Transverse colon (tissue), 4 donors: ENCODE measurements at regions not wholly inside any gene's neighbourhood (a gene's known extent, or its start where the extent isn't known, plus 50 kb on each side); places are given as distances from the start of the nearest gene placed in this dataset.
"Not testable (repeated sequence)": the region's sequence is repeated elsewhere in the genome, so short reads cannot be mapped to it uniquely, and the experiment has no call there.

Experiments
- DNase-seq: peaks from one replicate; pipeline ENCODE4 v3.0.0-alpha.2; 2019
- H3K27ac ChIP-seq, 4 donors: fragments of 200-600 bp; sonication (generic); 2 replicates each; pipeline ENCODE4 v1.5.1; 2016 to 2018; ENCODE audit warnings: inconsistent platforms in 4 of 4
- H3K27me3 ChIP-seq: fragments of 200-600 bp; sonication (generic); 2 replicates; pipeline ENCODE4 v1.5.1; 2017; ENCODE audit warnings: inconsistent platforms
- H3K36me3 ChIP-seq, 4 donors: fragments of 200-600 bp; sonication (generic); 2 replicates each; pipeline ENCODE4 v1.5.1; 2017 to 2019; ENCODE audit warnings: inconsistent platforms in 4 of 4
- H3K4me1 ChIP-seq, 4 donors: fragments of 200-600 bp; sonication (generic); 2 replicates each; pipeline ENCODE4 v1.5.1; 2017 to 2020; ENCODE audit warnings: inconsistent platforms in 4 of 4
- H3K4me3 ChIP-seq, 4 donors: fragments of 200-600 bp; sonication (generic); 1 replicate in 1 of 4; 2 replicates in 3 of 4; pipeline versions ENCODE4 v1.5.1 to v1.6.1; 2017 to 2019; ENCODE audit warnings: inconsistent platforms in 4 of 4
- H3K9me3 ChIP-seq, 2 donors: fragments of 200-600 bp; sonication (generic); 2 replicates each; pipeline ENCODE4 v1.5.1; 2017 to 2019; ENCODE audit warnings: inconsistent platforms in 2 of 2
- WGBS, 2 donors: methylation state at CpG; one replicate each; pipeline ENCODE4 v1.1.5; 2018; ENCODE audit warnings: low coverage in 1 of 2; 5-methylcytosine and 5-hydroxymethylcytosine counted together
- in situ Hi-C, 4 donors: fragments of 200-750 bp; cut with MboI; loops; one replicate each; pipeline versions ENCODE4 v1.15.0 to v1.15.1; 2017; ENCODE audit warnings: low sequenced_read_pairs in 3 of 4, low pct_ligation_motif_present in 1 of 4, low pct_unique_long_range_greater_than_20kb in 1 of 4
- intact Hi-C: fragments of 100-400 bp; cut with DNase I; formaldehyde crosslinking; loops from one replicate; pipeline ENCODE4 v1.15.1; 2023; ENCODE audit warnings: low total_unique reads

DNA sequence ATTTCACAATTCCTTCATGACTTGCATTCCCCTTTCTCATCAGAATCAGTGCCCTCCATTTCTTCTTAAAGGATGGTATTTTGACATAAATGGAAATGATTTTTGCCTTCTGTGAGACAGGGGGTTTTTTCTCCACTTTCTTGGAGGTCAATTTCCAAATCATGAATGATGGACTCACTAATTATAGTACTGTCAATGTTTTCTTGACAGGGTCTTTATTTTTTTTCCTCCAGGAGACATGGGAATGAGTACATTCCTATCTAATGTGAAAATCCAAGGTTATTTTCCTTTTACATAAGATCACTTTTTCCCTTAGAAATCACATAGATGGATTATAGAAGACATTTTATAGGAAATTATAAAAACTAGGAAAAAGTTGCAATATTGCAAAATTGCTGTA lies 141.7 kb downstream of the SPATA31A6 start:
- in situ Hi-C loops, H3K27ac ChIP-seq, DNase-seq, intact Hi-C loops, H3K36me3 ChIP-seq, H3K27me3 ChIP-seq, H3K4me1 ChIP-seq, H3K4me3 ChIP-seq, H3K9me3 ChIP-seq: not testable (repeated sequence)

DNA sequence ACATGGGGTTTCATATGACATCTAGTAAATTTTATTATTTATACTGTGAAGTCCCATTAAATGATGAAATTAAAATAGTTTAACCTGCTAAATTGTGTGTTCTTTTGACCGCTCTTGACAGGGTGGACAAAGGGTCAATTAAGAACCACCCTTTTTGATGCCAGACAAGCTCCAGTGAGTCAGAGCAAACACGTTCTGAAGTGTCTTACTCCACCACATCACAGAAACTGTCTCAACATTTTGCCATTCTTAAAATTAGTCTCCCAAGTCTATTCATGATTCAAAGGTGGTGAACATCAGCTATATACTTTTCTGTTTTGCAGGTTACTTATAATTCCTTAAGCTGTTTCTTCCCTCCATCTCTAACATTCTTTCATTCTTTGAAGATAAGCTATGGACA lies 142.1 kb downstream of the SPATA31A6 start:
- H3K4me1 ChIP-seq, H3K36me3 ChIP-seq, intact Hi-C loops, DNase-seq, H3K27me3 ChIP-seq, in situ Hi-C loops, H3K4me3 ChIP-seq, H3K9me3 ChIP-seq, H3K27ac ChIP-seq: not testable (repeated sequence)
- 71 to 100% methylated on average over 1 to 2 of the region's 2 CpGs for WGBS, 2 donors

DNA sequence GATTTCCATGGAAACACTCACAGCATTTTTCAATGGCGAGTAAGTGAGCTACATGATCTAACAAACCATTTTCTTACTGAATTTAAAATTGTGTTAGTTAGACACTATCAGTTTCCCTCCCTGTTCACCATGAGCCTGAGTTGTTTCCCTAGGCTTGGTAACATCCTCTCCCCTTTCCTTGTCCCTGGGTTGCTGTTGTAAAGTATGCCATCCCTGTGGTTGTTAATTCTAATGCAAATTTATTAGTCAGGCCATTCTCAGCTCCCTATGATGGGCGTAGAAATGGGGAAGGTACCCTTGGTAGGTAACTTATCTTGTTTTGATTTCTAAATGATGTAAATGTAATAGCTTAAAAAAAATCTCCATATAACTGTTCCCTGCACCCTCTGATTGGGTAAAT lies 143.0 kb downstream of the SPATA31A6 start:
- H3K27me3 ChIP-seq, intact Hi-C loops, DNase-seq, in situ Hi-C loops, H3K27ac ChIP-seq, H3K4me3 ChIP-seq, H3K36me3 ChIP-seq, H3K4me1 ChIP-seq, H3K9me3 ChIP-seq: not testable (repeated sequence)
- 79 to 100% methylated on average over 1 to 2 of the region's 2 CpGs for whole genome bisulfite sequencing, 2 donors

DNA sequence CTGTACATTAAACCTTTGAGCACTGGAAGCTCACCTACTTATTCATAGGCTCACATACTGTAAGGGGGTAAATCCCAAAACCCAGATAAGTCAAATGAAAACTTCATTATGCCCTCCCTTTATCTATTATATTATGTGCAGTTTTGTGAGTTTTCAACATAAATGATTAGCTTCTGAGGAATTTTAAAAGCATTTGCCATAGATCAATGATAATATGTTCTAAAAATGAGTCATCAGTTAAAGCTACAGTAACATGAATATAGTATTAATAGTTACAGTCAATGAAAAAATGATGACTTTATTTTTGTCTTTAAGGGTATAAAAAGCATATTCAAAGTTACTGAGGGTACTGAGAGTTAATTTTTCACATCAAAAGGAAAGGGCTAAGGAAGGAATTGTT lies 151.9 kb downstream of the SPATA31A6 start:
- intact Hi-C loops, H3K27ac ChIP-seq, in situ Hi-C loops, H3K9me3 ChIP-seq, H3K27me3 ChIP-seq, H3K36me3 ChIP-seq, DNase-seq, H3K4me1 ChIP-seq, H3K4me3 ChIP-seq: not testable (repeated sequence)

DNA sequence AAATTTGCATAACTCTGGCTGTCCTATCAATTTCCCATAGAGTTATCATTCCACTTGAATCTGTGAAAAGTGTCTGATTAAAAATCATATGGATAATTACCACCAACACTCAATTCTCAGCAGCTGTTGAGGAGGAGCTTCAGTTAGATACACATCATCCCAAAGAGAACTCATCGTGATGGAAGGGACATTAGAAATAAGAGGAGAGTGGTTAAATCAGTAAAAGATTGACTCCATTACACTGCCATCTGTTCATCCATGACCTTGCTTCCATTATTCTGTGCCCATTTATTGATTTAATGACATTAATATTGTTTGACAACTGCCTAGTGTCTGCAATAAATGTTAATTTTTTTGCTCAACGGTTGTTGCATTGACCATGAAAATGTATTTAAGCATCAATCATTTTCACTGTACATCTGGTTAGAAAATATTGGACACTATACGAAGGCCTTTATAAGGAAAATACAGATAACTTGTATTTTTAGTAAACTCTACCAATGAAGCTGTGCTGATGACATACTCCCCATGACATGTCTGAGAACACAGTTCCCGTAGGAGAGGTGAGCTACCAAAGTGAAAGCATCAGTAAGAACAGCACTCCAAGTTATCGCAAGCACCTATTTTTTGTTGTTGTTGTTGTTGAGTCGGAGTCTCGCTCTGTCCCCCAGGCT lies 152.7 kb downstream of the SPATA31A6 start:
- H3K4me1 ChIP-seq, H3K27me3 ChIP-seq, in situ Hi-C loops, intact Hi-C loops, H3K36me3 ChIP-seq, DNase-seq, H3K27ac ChIP-seq, H3K4me3 ChIP-seq, H3K9me3 ChIP-seq: not testable (repeated sequence)
- 83 to 88% methylated on average over 7 of the region's 7 CpGs for WGBS, 2 donors

DNA sequence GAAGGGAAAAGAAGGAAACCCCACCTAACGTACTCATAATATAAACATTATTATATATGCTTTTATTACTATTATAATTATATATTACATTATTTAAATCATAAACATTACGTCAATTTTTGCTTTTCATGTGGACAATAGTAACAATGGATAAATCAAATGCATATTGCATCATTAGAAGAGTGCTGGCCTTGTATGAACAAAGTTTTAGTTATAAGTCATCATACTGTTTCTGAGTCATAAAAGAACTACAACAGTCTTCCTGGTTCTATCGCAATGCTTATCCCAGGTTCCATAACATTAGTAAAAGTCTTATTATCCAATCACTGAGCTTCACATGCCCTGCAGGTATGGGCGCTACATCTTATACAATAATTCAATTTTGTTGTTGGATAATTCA lies 154.8 kb downstream of the SPATA31A6 start:
- 80 to 83% methylated on average over 4 of the region's 4 CpGs for WGBS, 2 donors
- H3K4me1 ChIP-seq, DNase-seq, intact Hi-C loops, H3K9me3 ChIP-seq, H3K4me3 ChIP-seq, H3K27ac ChIP-seq, in situ Hi-C loops, H3K27me3 ChIP-seq, H3K36me3 ChIP-seq: not testable (repeated sequence)

DNA sequence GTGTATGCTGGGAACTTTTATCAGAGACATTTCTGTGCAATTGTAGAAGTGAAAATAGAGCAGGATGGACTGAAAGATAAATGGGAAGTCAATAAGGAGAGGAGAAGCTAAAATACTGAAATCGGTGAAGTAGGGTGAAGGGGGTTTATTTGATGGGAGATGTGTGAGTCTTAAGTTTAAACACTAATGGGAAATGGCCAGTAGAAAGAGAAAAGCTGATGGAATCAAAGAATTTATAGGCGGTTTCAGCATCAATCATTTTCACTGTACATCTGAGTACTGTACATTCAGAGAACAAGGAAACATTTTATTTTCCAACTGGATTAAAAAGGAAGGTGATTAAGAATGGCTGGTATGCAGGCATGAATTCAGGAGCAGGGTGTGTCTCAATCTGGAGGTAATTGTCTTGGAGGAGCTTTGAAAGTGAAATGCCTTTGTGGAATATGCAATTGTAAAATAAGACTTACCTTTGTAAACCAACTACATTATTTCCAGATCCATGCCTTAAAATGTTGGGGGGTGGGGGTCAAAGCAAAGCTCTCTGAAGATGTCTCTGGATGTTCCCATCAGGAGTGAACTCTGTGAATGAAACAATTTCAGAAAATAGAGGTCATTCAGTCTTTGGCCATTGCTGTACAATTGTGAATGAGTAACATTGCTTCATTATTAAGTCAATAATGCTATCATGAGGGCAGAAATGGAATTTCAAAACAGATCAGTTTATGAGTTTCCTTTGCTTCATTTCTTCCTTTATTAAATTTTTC lies 156.4 kb downstream of the SPATA31A6 start:
- H3K36me3 ChIP-seq, H3K27me3 ChIP-seq, intact Hi-C loops, H3K27ac ChIP-seq, in situ Hi-C loops, DNase-seq, H3K4me1 ChIP-seq, H3K9me3 ChIP-seq, H3K4me3 ChIP-seq: not testable (repeated sequence)
- WGBS, 2 donors = 57 to 65% methylated on average over 2 of the region's 2 CpGs

DNA sequence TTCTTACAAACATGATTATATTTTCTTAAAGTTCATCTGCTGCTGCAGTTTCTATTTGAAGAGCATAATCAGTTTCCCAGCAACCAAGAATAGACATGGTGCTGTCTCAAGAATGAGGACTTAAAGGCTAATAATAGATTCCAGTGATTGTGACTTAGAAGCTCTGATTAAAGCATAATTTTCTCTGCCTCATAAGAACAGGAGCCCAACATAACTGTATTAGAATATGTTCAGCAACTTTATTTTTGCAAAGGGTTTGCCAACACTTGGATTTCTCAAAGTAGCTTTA lies 156.9 kb downstream of the SPATA31A6 start:
- intact Hi-C loops, H3K4me3 ChIP-seq, H3K36me3 ChIP-seq, H3K27me3 ChIP-seq, H3K27ac ChIP-seq, H3K4me1 ChIP-seq, in situ Hi-C loops, DNase-seq, H3K9me3 ChIP-seq: not testable (repeated sequence)

DNA sequence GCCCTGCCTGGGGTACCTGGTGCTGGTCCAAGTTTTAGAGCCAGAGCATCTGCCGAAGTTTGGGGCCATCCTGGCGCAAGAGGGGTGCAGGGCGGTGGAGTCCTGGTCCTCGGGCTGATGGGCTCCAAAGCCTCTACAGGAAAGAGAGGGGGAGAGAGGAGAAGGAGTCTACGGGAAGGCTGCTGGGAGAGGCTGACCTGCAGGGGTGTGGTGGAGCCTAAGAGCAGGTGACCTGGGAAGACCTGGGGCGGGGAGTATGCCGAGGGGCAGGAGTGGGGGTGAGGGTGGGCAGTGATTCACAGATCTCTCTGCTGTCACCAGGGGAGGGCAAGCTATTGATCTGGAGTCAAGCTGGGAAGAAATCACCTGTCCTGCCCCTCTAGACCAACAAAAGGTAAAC lies 158.4 kb downstream of the SPATA31A6 start:
- H3K36me3 ChIP-seq, intact Hi-C loops, DNase-seq, H3K4me3 ChIP-seq, H3K4me1 ChIP-seq, H3K9me3 ChIP-seq, in situ Hi-C loops, H3K27ac ChIP-seq, H3K27me3 ChIP-seq: not testable (repeated sequence)
- 78% methylated on average over 7 of the region's 7 CpGs; no CpG with 5 or more reads in 1 of the 2 donors for WGBS, 2 donors

DNA sequence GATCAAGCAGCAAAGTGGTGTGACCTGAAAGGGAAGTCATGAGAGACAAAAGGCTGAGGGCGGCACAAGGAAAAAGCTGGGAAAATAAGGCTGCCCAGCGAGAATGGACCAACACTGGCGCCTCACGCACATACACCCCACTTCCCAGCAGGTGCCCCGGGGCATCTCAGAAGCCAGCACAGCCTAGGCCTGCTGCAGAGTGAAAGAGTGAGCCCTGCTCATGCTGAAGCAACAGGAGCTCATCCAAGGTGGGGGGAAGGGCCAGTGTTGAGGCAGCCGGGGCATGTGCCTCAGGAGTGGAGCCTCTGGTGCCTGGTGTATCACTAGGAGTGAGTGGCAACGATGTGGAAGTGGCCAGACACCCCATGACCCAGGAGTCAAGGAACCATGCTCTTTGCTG lies 158.8 kb downstream of the SPATA31A6 start:
- WGBS, 2 donors = 76% methylated on average over 6 of the region's 7 CpGs; no CpG with 5 or more reads in 1 of the 2 donors
- H3K9me3 ChIP-seq, H3K4me3 ChIP-seq, H3K36me3 ChIP-seq, H3K27me3 ChIP-seq, intact Hi-C loops, in situ Hi-C loops, DNase-seq, H3K4me1 ChIP-seq, H3K27ac ChIP-seq: not testable (repeated sequence)

DNA sequence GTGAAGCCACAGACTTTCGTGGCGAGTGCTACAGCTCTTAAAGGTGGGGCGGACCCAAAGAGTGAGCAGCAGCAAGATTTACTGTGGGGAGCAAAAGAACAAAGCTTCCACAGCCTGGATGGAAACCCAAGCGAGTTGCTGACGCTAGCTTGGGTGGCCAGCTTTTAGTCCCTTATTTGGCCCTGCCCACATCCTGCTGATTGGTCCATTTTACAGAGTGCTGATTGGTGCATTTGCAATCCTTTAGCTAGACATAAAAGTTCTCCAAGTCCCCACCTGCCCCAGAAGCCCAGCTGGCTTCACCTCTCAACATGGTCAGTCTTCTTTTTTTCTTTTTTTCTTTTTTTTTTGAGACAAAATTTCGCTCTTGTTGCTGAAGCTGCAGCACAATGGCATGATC lies 161.0 kb downstream of the SPATA31A6 start:
- WGBS, 2 donors = 91 to 94% methylated on average over 5 to 6 of the region's 6 CpGs
- H3K9me3 ChIP-seq, DNase-seq, H3K27me3 ChIP-seq, H3K4me1 ChIP-seq, H3K27ac ChIP-seq, intact Hi-C loops, in situ Hi-C loops, H3K4me3 ChIP-seq, H3K36me3 ChIP-seq: not testable (repeated sequence)
